GM19455 (cell line): ENCODE measurements at regions not wholly inside any gene's neighbourhood (a gene's known extent, or its start where the extent isn't known, plus 50 kb on each side); places are given as distances from the start of the nearest gene placed in this dataset.
"Not testable (repeated sequence)": the region's sequence is repeated elsewhere in the genome, so short reads cannot be mapped to it uniquely, and the experiment has no call there.

ENCODE experiments used
- ATAC-seq: cut with Tn5 transposase; IDR thresholded peaks from one replicate; pipeline ENCODE4 v1.9.1; 2021; ENCODE audit not compliant: unreplicated experiment

- no peak for ATAC-seq
Observed at GRCh38 chr9:129416821-129417539, 203.9 kb downstream of the C9orf50 start.

GRCh38 chr9:129415942-129416651 lies 204.8 kb downstream of the C9orf50 start:
- ATAC-seq: no peak

- ATAC-seq: no peak
Observed at GRCh38 chr9:129414993-129415941, 205.6 kb downstream of the C9orf50 start.

- no peak for ATAC-seq
Observed at GRCh38 chr9:129414377-129414992, 206.4 kb downstream of the C9orf50 start.

GRCh38 chr9:129413537-129414376 lies 207.1 kb downstream of the C9orf50 start:
- ATAC-seq: peak; percentile 79

GRCh38 chr9:129412814-129413536 lies 207.9 kb downstream of the C9orf50 start:
- ATAC-seq: peak; percentile 24

GRCh38 chr9:129412176-129412813 lies 208.6 kb downstream of the C9orf50 start:
- not testable (repeated sequence) for ATAC-seq

- no peak for ATAC-seq
Observed at GRCh38 chr9:129411501-129412175, 209.3 kb downstream of the C9orf50 start.

- no peak for ATAC-seq
Observed at GRCh38 chr9:129410226-129410625, 210.7 kb downstream of the C9orf50 start.

GRCh38 chr9:129408535-129409215 lies 212.2 kb downstream of the C9orf50 start:
- no peak for ATAC-seq

- no peak for ATAC-seq
Observed at GRCh38 chr9:129407905-129408452, 212.9 kb downstream of the C9orf50 start.

GRCh38 chr9:129406278-129407225 lies 214.3 kb downstream of the C9orf50 start:
- ATAC-seq: no peak

GRCh38 chr9:129405827-129406213 lies 215.1 kb downstream of the C9orf50 start:
- ATAC-seq: no peak

GRCh38 chr9:129405089-129405826 lies 215.6 kb downstream of the C9orf50 start:
- ATAC-seq: no peak

- no peak for ATAC-seq
Observed at GRCh38 chr9:129404621-129405020, 216.3 kb downstream of the C9orf50 start.
